ENCODE measurements at regions not wholly inside any gene's neighbourhood (a gene's known extent, or its start where the extent isn't known, plus 50 kb on each side); places are given as distances from the start of the nearest gene placed in this dataset.

DNA sequence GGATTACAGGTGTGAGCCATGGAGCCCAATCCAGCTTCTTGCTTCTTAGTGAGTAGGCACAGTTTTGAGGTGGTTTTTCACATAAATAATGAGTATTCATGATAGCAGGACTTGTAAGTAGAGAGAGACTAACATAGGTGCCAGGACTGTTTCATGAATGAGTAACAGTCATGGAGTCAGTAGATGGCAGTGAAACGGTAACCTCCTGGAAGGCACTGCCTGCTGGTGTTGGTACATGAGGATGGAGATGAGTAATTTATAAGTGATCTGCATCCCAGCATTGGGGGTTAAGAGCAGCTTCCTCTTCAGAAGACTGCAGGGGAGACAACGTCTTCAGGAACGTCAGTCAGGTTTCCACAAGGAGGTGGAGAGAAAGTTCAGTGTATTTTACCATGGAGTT, 143.8 kb downstream of the HAUS1 start:
- no peaks in the 10 kb centered on the region for H3K36me3 ChIP-seq (ENCODE audit: control insufficient read depth, insufficient read depth, low read length)
- WGBS (ENCODE audit: insufficient coverage, low lambda C conversion rate), result no CpG with 5 or more reads among the region's 3 CpGs
- no peak for DNase-seq
- H3K4me1 ChIP-seq (ENCODE audit: control insufficient read depth, insufficient read depth, low read length), result peaks cover 12% of the 10 kb centered on the region
- H3K27me3 ChIP-seq (ENCODE audit: control insufficient read depth, insufficient read depth, low read length), result no peaks in the 10 kb centered on the region
- no peaks in the 10 kb centered on the region for H3K9me3 ChIP-seq (ENCODE audit: control insufficient read depth, low read depth, low read length)
- no peak overlapping the region for H3K27ac ChIP-seq (ENCODE audit: low read length)
- no peak overlapping the region for H3K4me3 ChIP-seq (ENCODE audit: low read length)

DNA sequence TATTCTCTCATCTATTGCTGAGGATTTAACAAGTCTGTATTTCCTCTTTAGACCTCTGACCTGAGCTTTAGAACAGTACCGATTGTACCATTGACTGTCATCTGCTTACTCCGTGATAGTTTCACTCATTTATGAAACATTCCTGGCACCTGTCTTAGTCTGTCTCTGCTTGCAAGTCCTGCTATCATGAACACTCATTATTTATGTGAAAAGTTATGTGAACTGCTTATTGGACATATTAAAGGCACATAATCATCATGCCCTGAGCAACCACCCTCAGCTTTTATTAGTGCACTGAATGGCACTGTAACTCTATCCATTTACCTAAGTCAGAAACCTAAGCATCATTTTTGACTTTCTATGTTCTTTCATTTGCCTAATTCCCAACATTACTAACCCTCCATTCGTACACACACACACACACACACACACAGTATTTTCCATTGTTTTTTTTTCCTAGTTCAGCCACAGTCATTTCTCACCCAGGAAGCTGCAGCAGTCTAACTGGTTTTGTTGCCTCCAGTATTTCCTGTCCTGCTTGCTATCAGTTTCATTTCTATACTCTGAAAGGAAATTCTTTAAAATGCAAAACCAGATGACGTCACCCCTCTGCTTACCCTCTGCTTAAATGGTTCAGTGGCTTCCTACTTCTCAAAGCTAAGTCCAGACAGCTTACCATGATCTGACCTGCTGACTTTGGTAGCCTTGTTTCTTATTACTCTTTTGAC, 146.1 kb downstream of the HAUS1 start:
- 18% methylated on average over 2 of the region's 4 CpGs for WGBS (ENCODE audit: insufficient coverage, low lambda C conversion rate)
- DNase-seq, result peak; percentile 78 to 92
- H3K9me3 ChIP-seq (ENCODE audit: control insufficient read depth, low read depth, low read length), result no peaks in the 10 kb centered on the region
- H3K4me1 ChIP-seq (ENCODE audit: control insufficient read depth, insufficient read depth, low read length), result peaks cover 12% of the 10 kb centered on the region
- H3K36me3 ChIP-seq (ENCODE audit: control insufficient read depth, insufficient read depth, low read length), result peaks cover 5% of the 10 kb centered on the region
- peak overlapping the region; percentile 83 for H3K27ac ChIP-seq (ENCODE audit: low read length)
- H3K4me3 ChIP-seq (ENCODE audit: low read length), result no peak overlapping the region
- no peaks in the 10 kb centered on the region for H3K27me3 ChIP-seq (ENCODE audit: control insufficient read depth, insufficient read depth, low read length)

DNA sequence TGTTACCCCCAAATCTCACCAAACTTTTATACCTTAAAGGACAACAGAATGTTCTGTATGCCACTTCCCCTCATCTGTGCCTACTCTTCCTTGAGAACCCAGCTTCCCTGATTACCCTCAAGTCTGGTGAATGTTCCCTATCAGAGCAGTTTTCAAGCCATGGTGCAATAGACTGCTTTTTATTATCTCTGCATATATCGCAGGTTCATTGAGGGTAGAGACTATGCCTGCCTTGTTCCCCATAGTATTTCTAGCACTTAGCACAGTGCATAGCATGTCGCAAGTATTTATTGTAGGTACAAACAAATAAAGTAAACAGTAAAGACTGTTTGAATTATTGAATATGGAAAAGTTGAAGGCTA, 146.6 kb downstream of the HAUS1 start:
- Histone ChIP-seq H3K4me1 (ENCODE audit: control insufficient read depth, insufficient read depth, low read length) (peaks cover 12% of the 10 kb centered on the region), H3K9me3 (ENCODE audit: control insufficient read depth, low read depth, low read length) (no peaks in the 10 kb centered on the region), H3K36me3 (ENCODE audit: control insufficient read depth, insufficient read depth, low read length) (peaks cover 5% of the 10 kb centered on the region), H3K4me3 (ENCODE audit: low read length) (no peak overlapping the region), H3K27ac (ENCODE audit: low read length) (peak overlapping the region; percentile 83), H3K27me3 (ENCODE audit: control insufficient read depth, insufficient read depth, low read length) (no peaks in the 10 kb centered on the region)
- 0% methylated on average over 1 of the region's 2 CpGs for WGBS (ENCODE audit: insufficient coverage, low lambda C conversion rate)
- peak in 1 of 2 donors; percentile 36 for DNase-seq

DNA sequence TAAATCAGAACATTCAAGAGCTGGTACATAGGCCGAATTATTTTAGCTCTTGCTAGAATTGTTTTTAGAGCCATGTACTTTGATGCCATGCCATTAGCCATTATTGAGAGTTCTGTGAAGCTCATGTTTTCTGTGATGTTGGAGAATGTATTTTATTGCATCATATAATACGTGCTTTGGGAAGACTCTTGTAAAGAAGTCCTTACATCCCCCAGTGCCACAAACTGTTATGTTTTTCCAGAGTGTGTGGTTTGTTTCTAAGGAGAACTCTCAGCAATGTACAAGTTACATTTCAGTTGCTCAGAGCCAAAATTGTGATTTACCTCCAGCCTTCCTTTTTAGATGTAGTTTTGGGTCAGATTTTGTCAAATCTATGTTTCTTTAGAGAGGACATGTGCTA, 148.6 kb downstream of the HAUS1 start:
- DNase-seq, result no peak
- H3K36me3 ChIP-seq (ENCODE audit: control insufficient read depth, insufficient read depth, low read length), result peaks cover 5% of the 10 kb centered on the region
- H3K27me3 ChIP-seq (ENCODE audit: control insufficient read depth, insufficient read depth, low read length), result no peaks in the 10 kb centered on the region
- no peak overlapping the region for H3K27ac ChIP-seq (ENCODE audit: low read length)
- WGBS (ENCODE audit: insufficient coverage, low lambda C conversion rate), result no CpG with 5 or more reads among the region's 2 CpGs
- H3K4me1 ChIP-seq (ENCODE audit: control insufficient read depth, insufficient read depth, low read length), result peaks cover 12% of the 10 kb centered on the region
- no peaks in the 10 kb centered on the region for H3K9me3 ChIP-seq (ENCODE audit: control insufficient read depth, low read depth, low read length)
- no peak overlapping the region for H3K4me3 ChIP-seq (ENCODE audit: low read length)

DNA sequence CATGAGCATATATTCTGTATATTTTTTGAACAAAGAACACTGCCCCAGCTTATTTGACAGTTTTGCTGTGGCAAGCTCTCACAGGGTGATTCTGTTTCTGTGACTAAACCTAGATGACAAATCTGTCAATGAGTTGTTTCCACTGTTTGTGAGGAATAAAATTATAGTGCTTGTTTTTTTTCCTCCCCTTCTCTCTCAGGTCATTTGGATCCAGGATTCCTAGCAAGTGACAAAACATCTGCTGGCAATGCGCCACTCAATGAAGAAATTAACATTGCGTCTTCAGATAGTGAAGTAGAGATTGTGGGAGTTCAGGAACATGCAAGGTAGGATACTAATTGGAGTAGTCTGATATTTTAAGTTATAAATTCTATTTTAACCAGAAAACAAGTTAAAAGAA, 149.3 kb downstream of the HAUS1 start:
- DNase-seq, result no peak
- peaks cover 12% of the 10 kb centered on the region for H3K4me1 ChIP-seq (ENCODE audit: control insufficient read depth, insufficient read depth, low read length)
- no peak overlapping the region for H3K4me3 ChIP-seq (ENCODE audit: low read length)
- 100% methylated on average over 1 of the region's 2 CpGs for WGBS (ENCODE audit: insufficient coverage, low lambda C conversion rate)
- H3K9me3 ChIP-seq (ENCODE audit: control insufficient read depth, low read depth, low read length), result no peaks in the 10 kb centered on the region
- H3K27ac ChIP-seq (ENCODE audit: low read length), result no peak overlapping the region
- H3K27me3 ChIP-seq (ENCODE audit: control insufficient read depth, insufficient read depth, low read length), result no peaks in the 10 kb centered on the region
- H3K36me3 ChIP-seq (ENCODE audit: control insufficient read depth, insufficient read depth, low read length), result peaks cover 5% of the 10 kb centered on the region

DNA sequence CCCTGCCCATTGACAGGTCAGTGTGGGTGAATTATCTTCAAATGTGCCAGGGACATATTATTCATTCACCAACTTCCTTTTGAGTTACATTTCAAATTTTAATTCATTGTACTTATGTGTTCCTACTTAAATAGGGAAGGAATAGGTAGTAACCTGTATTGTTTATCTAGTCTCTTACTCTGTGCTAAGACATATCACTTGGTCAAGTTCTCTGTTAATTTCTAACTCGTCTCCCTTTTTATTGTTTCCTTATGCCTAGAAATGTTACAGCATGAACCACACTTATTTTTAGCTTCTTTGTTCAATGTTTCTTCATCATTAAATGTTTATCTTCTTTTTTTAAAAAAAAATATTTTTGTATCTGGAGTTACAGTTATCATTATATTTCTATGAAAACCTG, 151.9 kb downstream of the HAUS1 start:
- no peak for DNase-seq
- H3K27ac ChIP-seq (ENCODE audit: low read length), result no peak overlapping the region
- WGBS (ENCODE audit: insufficient coverage, low lambda C conversion rate), result no CpG with 5 or more reads among the region's 1 CpG
- H3K36me3 ChIP-seq (ENCODE audit: control insufficient read depth, insufficient read depth, low read length), result peaks cover 5% of the 10 kb centered on the region
- no peaks in the 10 kb centered on the region for H3K9me3 ChIP-seq (ENCODE audit: control insufficient read depth, low read depth, low read length)
- no peaks in the 10 kb centered on the region for H3K27me3 ChIP-seq (ENCODE audit: control insufficient read depth, insufficient read depth, low read length)
- no peak overlapping the region for H3K4me3 ChIP-seq (ENCODE audit: low read length)
- H3K4me1 ChIP-seq (ENCODE audit: control insufficient read depth, insufficient read depth, low read length), result no peaks in the 10 kb centered on the region

DNA sequence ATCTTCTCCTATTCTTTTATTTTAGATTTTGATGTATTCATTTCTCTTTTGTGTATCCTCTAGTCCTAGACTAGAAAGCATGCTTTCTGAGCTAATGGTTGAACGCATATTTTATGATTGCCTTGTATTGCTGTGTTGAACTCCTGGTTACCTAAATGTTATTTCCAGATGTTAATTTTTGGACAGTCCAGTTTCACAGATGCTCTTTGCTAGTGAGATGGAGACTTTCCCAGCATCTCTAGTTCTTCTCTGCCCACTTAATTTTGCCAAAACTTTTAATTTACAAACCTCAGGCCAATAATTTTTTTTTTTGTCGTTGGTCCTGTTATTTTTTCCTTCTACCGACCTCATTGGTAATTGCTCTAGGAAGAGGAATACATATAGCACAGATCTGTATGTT, 153.2 kb downstream of the HAUS1 start:
- no peak for DNase-seq
- Histone ChIP-seq H3K27ac (ENCODE audit: low read length) (no peak overlapping the region), H3K4me1 (ENCODE audit: control insufficient read depth, insufficient read depth, low read length) (no peaks in the 10 kb centered on the region), H3K36me3 (ENCODE audit: control insufficient read depth, insufficient read depth, low read length) (peaks cover 5% of the 10 kb centered on the region), H3K9me3 (ENCODE audit: control insufficient read depth, low read depth, low read length) (no peaks in the 10 kb centered on the region), H3K27me3 (ENCODE audit: control insufficient read depth, insufficient read depth, low read length) (no peaks in the 10 kb centered on the region), H3K4me3 (ENCODE audit: low read length) (no peak overlapping the region)
- WGBS (ENCODE audit: insufficient coverage, low lambda C conversion rate), result 94% methylated on average over 2 of the region's 3 CpGs

DNA sequence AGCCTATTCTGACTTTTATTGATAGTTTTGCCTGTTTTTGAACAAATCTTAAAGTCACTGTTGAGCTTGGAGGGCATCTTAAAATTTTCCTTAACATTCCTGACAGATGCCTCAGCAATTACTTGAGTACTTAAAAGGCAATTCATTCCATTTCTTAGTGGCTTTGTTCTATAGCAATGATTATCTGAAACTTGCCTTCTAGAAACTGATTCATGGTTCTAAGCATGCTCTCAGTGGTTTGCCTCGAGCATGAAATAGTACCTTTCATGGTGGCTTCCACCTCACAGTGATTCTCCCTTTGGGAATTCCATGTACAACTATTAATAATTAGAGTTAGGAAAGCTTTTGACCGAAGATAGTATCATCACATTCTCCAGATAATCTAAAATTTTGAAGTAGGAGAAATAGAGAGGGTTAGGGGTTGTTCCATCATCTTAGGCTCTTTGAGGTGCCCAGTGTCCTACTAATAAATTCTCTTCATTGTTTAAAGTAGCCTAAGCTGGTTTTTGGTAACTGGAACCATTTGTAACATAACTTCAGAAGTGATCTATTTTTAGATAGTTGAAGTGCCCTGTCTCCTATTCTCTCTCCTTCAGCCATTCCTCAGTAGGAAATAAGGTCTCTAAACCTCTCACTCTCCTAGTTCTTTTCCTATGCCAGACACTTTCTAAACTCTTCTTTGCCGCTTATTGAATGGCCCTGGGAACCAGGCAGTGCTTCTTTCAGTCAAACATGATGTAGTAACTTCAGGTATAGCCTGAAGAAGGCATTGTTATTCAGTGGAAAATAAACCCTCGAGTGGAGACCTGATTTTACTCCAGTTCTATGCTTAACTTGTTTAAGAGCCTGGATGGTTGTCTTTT, 156.1 kb downstream of the HAUS1 start:
- Histone ChIP-seq H3K27ac (ENCODE audit: low read length) (no peak overlapping the region), H3K4me1 (ENCODE audit: control insufficient read depth, insufficient read depth, low read length) (no peaks in the 10 kb centered on the region), H3K4me3 (ENCODE audit: low read length) (no peak overlapping the region), H3K36me3 (ENCODE audit: control insufficient read depth, insufficient read depth, low read length) (peaks cover 13% of the 10 kb centered on the region), H3K27me3 (ENCODE audit: control insufficient read depth, insufficient read depth, low read length) (no peaks in the 10 kb centered on the region), H3K9me3 (ENCODE audit: control insufficient read depth, low read depth, low read length) (no peaks in the 10 kb centered on the region)
- 100% methylated on average over 1 of the region's 4 CpGs for WGBS (ENCODE audit: insufficient coverage, low lambda C conversion rate)
- DNase-seq, result no peak

DNA sequence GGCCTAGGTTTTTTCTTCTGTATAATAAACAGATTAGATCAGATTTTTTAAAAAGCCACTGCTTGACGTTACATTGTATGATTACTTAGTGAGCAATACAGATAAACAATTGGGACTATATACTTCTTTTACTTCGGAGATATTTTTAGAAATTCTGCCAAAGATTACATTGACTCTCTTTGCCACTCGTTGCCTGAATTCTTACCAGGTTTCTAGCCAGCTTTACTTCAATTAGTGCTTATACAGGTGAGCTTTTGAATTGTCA, 156.6 kb downstream of the HAUS1 start:
- Histone ChIP-seq H3K4me1 (ENCODE audit: control insufficient read depth, insufficient read depth, low read length) (no peaks in the 10 kb centered on the region), H3K27ac (ENCODE audit: low read length) (no peak overlapping the region), H3K27me3 (ENCODE audit: control insufficient read depth, insufficient read depth, low read length) (no peaks in the 10 kb centered on the region), H3K36me3 (ENCODE audit: control insufficient read depth, insufficient read depth, low read length) (peaks cover 16% of the 10 kb centered on the region), H3K4me3 (ENCODE audit: low read length) (no peak overlapping the region), H3K9me3 (ENCODE audit: control insufficient read depth, low read depth, low read length) (no peaks in the 10 kb centered on the region)
- 76% methylated on average over 3 of the region's 3 CpGs for WGBS (ENCODE audit: insufficient coverage, low lambda C conversion rate)
- DNase-seq, result no peak

DNA sequence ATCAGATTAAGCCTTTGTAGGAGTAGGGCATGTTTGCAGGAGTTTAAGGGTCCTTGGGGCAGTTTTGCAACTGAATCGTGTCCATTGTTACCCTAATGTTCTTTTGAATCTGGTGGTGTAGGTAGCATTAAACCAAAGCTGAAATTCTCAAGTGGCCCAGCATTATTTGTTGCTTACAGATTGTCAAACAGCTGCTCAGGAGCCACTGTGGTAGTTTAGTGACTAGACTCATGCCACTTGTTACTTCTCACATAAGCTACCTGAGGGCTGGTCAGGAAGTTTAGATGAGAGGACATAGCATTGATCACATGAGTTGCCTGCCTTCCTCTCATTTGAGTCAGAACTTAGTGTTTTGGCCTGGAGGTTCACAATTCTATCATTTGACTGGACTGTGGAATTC, 157.6 kb downstream of the HAUS1 start:
- DNase-seq, result no peak
- no peaks in the 10 kb centered on the region for H3K27me3 ChIP-seq (ENCODE audit: control insufficient read depth, insufficient read depth, low read length)
- H3K4me3 ChIP-seq (ENCODE audit: low read length), result no peak overlapping the region
- WGBS (ENCODE audit: insufficient coverage, low lambda C conversion rate), result no CpG with 5 or more reads among the region's 1 CpG
- peaks cover 16% of the 10 kb centered on the region for H3K36me3 ChIP-seq (ENCODE audit: control insufficient read depth, insufficient read depth, low read length)
- no peaks in the 10 kb centered on the region for H3K4me1 ChIP-seq (ENCODE audit: control insufficient read depth, insufficient read depth, low read length)
- no peak overlapping the region for H3K27ac ChIP-seq (ENCODE audit: low read length)
- H3K9me3 ChIP-seq (ENCODE audit: control insufficient read depth, low read depth, low read length), result no peaks in the 10 kb centered on the region

DNA sequence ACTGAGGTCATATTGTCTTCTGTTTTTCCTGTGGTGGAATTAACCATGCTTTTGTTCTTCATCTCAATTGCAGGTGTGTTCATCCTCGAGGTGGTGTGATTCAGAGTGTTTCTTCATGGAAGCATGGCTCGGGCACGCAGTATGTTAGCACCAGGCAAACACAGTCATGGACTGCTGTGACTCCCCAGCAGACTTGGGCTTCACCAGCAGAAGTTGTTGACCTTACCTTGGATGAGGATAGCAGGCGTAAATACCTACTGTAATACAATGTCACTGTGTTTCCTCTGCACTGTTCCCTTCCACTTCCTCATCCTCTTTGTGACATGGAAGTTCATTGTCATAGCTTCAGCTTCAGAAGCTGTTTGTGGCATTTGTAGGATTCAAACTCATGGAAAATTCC, 158.7 kb downstream of the HAUS1 start:
- Histone ChIP-seq H3K36me3 (ENCODE audit: control insufficient read depth, insufficient read depth, low read length) (peaks cover 16% of the 10 kb centered on the region), H3K4me3 (ENCODE audit: low read length) (no peak overlapping the region), H3K27ac (ENCODE audit: low read length) (no peak overlapping the region), H3K4me1 (ENCODE audit: control insufficient read depth, insufficient read depth, low read length) (no peaks in the 10 kb centered on the region), H3K27me3 (ENCODE audit: control insufficient read depth, insufficient read depth, low read length) (no peaks in the 10 kb centered on the region), H3K9me3 (ENCODE audit: control insufficient read depth, low read depth, low read length) (no peaks in the 10 kb centered on the region)
- no peak for DNase-seq
- no CpG with 5 or more reads among the region's 4 CpGs for whole genome bisulfite sequencing (ENCODE audit: insufficient coverage, low lambda C conversion rate)

Data from large intestine (tissue), 3 donors.